K562 (cell line): ENCODE measurements at regions not wholly inside any gene's neighbourhood (a gene's known extent, or its start where the extent isn't known, plus 50 kb on each side); places are given as distances from the start of the nearest gene placed in this dataset.
A peak's percentile ranks its signal among the peaks of the same experiment; 100 is the strongest.

Source experiments
- ATAC-seq: fragments of 200-7000 bp; cut with Tn5 transposase; 3 replicates; pipeline ENCODE4 v1.9.1; 2020; ENCODE audit warnings: moderate library complexity
- BruUV-seq: library from RNA; stranded (reverse); fragments of 400-500 nt; replicated peaks from 2 replicates; lab custom pipeline; 2021; lab: Mats Ljungman, UMichigan
- CTCF ChIA-PET: fragments of 300-600 bp; formaldehyde crosslinking; extraction: SDS; loops from one replicate; lab custom pipeline; 2021; ENCODE audit warnings: low intra/inter-chr PET ratio; lab: Yijun Ruan, JAX
- POLR2A ChIA-PET: fragments of 300-600, 350-650 bp; sonication (Branson Sonifier 250); formaldehyde crosslinking; extraction: SDS; loops from one replicate; lab custom pipeline; 2021; ENCODE audit warnings: antibody characterized with exemption, inconsistent platforms; lab: Yijun Ruan, JAX
- DNase-seq, 4 experiments: peaks; one replicate each; pipeline versions ENCODE4 v3.0.0 to v3.0.0-alpha.2; 2011 to 2018; ENCODE audit warnings: low spot score in 3 of 4, mixed read lengths in 3 of 4; ENCODE audit errors: extremely low read depth in 1 of 4
- FAIRE-seq: peaks from 2 replicates; lab custom pipeline; 2011; peaks lifted over from hg19 to GRCh38; lab: Jason Lieb, UNC
- H2AFZ ChIP-seq: 2 replicates; pipeline ENCODE4 v1.6.0; 2011; ENCODE audit warnings: low read depth, low read length, control low read depth, inconsistent platforms
- H3K27ac ChIP-seq: fragments of 200-600 bp; 3 replicates; pipeline ENCODE4 v1.8.0; 2011; ENCODE audit warnings: low read depth, mild to moderate bottlenecking, control low read depth, inconsistent platforms, low read length, moderate library complexity, mixed read lengths; ENCODE audit errors: extremely low read depth
- H3K27me3 ChIP-seq, 2 experiments: fragments of 300-600 bp in 1 of 2; 2 replicates in 1 of 2; 3 replicates in 1 of 2; pipeline versions ENCODE4 v1.6.0 to v1.8.0; 2011; ENCODE audit warnings: inconsistent platforms in 2 of 2, low read length in 2 of 2, mild to moderate bottlenecking in 1 of 2, mixed read lengths in 1 of 2, moderate library complexity in 1 of 2; ENCODE audit not compliant: control insufficient read depth in 2 of 2, insufficient read depth in 2 of 2
- H3K36me3 ChIP-seq: fragments of 300-600 bp; 3 replicates; pipeline ENCODE4 v1.8.0; 2011; ENCODE audit warnings: mild to moderate bottlenecking, low read length, inconsistent platforms; ENCODE audit not compliant: control insufficient read depth, insufficient read depth
- H3K4me1 ChIP-seq, 2 experiments: fragments of 200-600 bp in 1 of 2; replicated peaks in 1 of 2; 2 replicates in 1 of 2; 3 replicates in 1 of 2; pipeline versions ENCODE4 v1.5.1 to v1.8.0; 2011; ENCODE audit warnings: inconsistent platforms in 2 of 2, low read length in 2 of 2, mild to moderate bottlenecking in 1 of 2, mixed read lengths in 1 of 2, moderate library complexity in 1 of 2; ENCODE audit not compliant: control insufficient read depth in 2 of 2, insufficient read depth in 2 of 2
- H3K4me2 ChIP-seq: 2 replicates; pipeline ENCODE4 v1.6.1; 2011; ENCODE audit warnings: low read length, control low read depth, inconsistent platforms, mixed read lengths; ENCODE audit not compliant: insufficient read depth
- H3K4me3 ChIP-seq: fragments of 200-600 bp; sonication (generic), shearing (Covaris generic); 2 replicates; pipeline ENCODE4 v1.5.1; 2016; ENCODE audit warnings: control low read depth, inconsistent platforms
- H3K79me2 ChIP-seq: fragments of 200-600 bp; 3 replicates; pipeline ENCODE4 v1.8.0; 2011; ENCODE audit warnings: low read length, inconsistent platforms; ENCODE audit not compliant: control insufficient read depth, insufficient read depth
- H3K9ac ChIP-seq, 2 experiments: 2 replicates each; pipeline versions ENCODE4 v1.6.0 to v1.6.1; 2011; ENCODE audit warnings: low read depth in 2 of 2, low read length in 2 of 2, control low read depth in 1 of 2, inconsistent platforms in 1 of 2, mild to moderate bottlenecking in 1 of 2, mixed read lengths in 1 of 2; ENCODE audit not compliant: insufficient read depth in 1 of 2
- H3K9me1 ChIP-seq: one replicate; pipeline ENCODE4 v1.6.0; 2011; ENCODE audit warnings: inconsistent platforms, mild to moderate bottlenecking, low read length, moderate library complexity; ENCODE audit not compliant: control insufficient read depth, insufficient read depth
- H3K9me3 ChIP-seq: replicated peaks from 2 replicates; pipeline ENCODE4 v1.5.1; 2011; ENCODE audit warnings: low read depth, low read length, inconsistent platforms; ENCODE audit not compliant: control insufficient read depth, insufficient read depth
- H4K20me1 ChIP-seq: replicated peaks from 2 replicates; pipeline ENCODE4 v1.6.1; 2011; ENCODE audit warnings: low read length, inconsistent platforms, mixed read lengths; ENCODE audit not compliant: control insufficient read depth, insufficient read depth
- RBM25 ChIP-seq: fragments of 200-400 bp; formaldehyde crosslinking; IDR thresholded peaks from 2 replicates; pipeline ENCODE4 v1.6.1; 2018; ENCODE audit warnings: low read length, low read depth, moderate library complexity; ENCODE audit not compliant: severe bottlenecking
- ZNF134 ChIP-seq: fragments of 250-450 bp; sonication (Bioruptor Pico); conservative IDR thresholded peaks from 2 replicates; pipeline ENCODE4 v1.4.0; 2020
- WGBS: fragments of 100-300 bp; shearing (Covaris generic); methylation state at CpG from one replicate; pipeline ENCODE4 v1.1.6; 2016; ENCODE audit warnings: low coverage, mixed read lengths; ENCODE audit not compliant: insufficient coverage; ENCODE audit errors: missing lambda C conversion rate; 5-methylcytosine and 5-hydroxymethylcytosine counted together
- in situ Hi-C: fragments of 300-500 bp; cut with MboI; formaldehyde crosslinking; loops from 4 replicates; pipeline ENCODE4 v1.15.0; 2018; ENCODE audit warnings: inconsistent platforms, mixed read lengths
- intact Hi-C: fragments of 100-400 bp; cut with micrococcal nuclease; formaldehyde crosslinking; loops from 2 replicates; pipeline ENCODE4 v1.14.2; 2022
- TF ChIP-seq, protein P1 (sequence below), 2 experiments: fragments of 450-650 bp in 1 of 2; sonication (generic) in 1 of 2; formaldehyde crosslinking in 1 of 2; IDR thresholded peaks; 2 replicates each; pipeline versions ENCODE4 v1.7.1 to v1.9.0; 2016 to 2022; ENCODE audit warnings: inconsistent platforms in 1 of 2, mild to moderate bottlenecking in 1 of 2, missing genetic modification reagents in 1 of 2

DNA sequence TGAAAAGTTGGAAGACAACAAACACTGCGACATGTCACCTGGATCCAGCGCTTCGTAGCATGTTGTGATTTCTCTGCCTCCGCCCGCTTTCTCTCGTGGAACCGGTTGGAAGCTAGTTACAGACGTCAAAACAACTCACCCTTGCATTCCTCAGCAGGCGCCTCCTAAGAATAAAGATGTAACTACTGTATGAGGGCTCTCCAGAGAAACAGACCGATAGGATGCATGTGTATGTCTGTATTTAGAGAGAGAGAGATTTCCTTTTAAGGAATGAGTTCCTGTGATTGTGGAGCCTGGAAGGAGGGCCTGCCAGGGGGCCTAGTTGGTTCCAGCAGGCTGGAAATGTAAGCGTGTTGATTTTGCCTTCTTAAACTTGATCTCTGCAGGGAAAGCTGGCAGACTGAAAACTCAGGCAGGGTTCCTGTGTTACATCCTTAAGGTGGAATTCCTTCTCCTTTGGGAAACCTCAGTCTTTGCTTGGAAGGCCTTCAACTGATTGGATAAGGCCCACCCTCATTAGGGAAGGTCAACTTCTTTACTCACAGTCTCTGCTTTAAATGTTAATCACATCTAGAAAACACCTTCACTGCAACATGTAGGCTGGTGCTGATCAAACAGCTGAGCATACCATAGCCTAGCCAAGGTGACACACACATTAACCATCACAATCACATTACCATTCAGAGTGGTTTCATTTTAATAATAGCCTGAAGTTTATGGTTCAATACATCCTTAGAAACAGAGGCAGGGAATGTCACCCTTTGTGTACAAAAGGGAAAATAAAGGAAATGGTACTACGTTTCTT, 163.8 kb downstream of the SYK start:
- no peak overlapping the region for H2AFZ ChIP-seq
- H3K4me3 ChIP-seq, result no peak overlapping the region
- BruUV-seq, result no TSS peak
- peaks cover 4 to 44% of the 10 kb centered on the region in 2 experiments; a peak in 4 of 5 replicates for H3K27me3 ChIP-seq
- no peak for DNase-seq
- CTCF ChIA-PET, result no interaction called here
- H3K4me1 ChIP-seq, result no peaks in the 10 kb centered on the region; a peak in 1 of 5 replicates
- TF ChIP-seq ZNF134 (CRISPR knock-in tag), result peak; percentile 93
- TF ChIP-seq RBM25, result peak; percentile 12
- TF ChIP-seq, protein P1, sequence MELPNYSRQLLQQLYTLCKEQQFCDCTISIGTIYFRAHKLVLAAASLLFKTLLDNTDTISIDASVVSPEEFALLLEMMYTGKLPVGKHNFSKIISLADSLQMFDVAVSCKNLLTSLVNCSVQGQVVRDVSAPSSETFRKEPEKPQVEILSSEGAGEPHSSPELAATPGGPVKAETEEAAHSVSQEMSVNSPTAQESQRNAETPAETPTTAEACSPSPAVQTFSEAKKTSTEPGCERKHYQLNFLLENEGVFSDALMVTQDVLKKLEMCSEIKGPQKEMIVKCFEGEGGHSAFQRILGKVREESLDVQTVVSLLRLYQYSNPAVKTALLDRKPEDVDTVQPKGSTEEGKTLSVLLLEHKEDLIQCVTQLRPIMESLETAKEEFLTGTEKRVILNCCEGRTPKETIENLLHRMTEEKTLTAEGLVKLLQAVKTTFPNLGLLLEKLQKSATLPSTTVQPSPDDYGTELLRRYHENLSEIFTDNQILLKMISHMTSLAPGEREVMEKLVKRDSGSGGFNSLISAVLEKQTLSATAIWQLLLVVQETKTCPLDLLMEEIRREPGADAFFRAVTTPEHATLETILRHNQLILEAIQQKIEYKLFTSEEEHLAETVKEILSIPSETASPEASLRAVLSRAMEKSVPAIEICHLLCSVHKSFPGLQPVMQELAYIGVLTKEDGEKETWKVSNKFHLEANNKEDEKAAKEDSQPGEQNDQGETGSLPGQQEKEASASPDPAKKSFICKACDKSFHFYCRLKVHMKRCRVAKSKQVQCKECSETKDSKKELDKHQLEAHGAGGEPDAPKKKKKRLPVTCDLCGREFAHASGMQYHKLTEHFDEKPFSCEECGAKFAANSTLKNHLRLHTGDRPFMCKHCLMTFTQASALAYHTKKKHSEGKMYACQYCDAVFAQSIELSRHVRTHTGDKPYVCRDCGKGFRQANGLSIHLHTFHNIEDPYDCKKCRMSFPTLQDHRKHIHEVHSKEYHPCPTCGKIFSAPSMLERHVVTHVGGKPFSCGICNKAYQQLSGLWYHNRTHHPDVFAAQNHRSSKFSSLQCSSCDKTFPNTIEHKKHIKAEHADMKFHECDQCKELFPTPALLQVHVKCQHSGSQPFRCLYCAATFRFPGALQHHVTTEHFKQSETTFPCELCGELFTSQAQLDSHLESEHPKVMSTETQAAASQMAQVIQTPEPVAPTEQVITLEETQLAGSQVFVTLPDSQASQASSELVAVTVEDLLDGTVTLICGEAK (IDR thresholded peaks at IDR 0.05), result no peak
- TF ChIP-seq, protein P1 (CRISPR knock-in tag; IDR thresholded peaks at IDR 0.05), result no peak
- under 1% methylated on average over 12 of the region's 12 CpGs for WGBS
- no peak for FAIRE-seq
- H3K27ac ChIP-seq, result no peak overlapping the region
- intact Hi-C loops (no loop called here), in situ Hi-C loops (no loop called here)
- POLR2A ChIA-PET, result interaction anchor here (0.6 kb wide), 1 partner anchor 336 kb away, joined by 3 read pairs; no protein-coding TSS in a partner anchor
- H3K79me2 ChIP-seq, result no peaks in the 10 kb centered on the region
- no peak overlapping the region for H3K9ac ChIP-seq
- H3K4me2 ChIP-seq, result no peak overlapping the region
- no peak for ATAC-seq
- H3K36me3 ChIP-seq, result no peaks in the 10 kb centered on the region
- H3K9me1 ChIP-seq, result no peaks in the 10 kb centered on the region
- no peaks in the 10 kb centered on the region for H4K20me1 ChIP-seq
- H3K9me3 ChIP-seq, result no peaks in the 10 kb centered on the region
